ENCODE measurements at regions not wholly inside any gene's neighbourhood (a gene's known extent, or its start where the extent isn't known, plus 50 kb on each side); places are given as distances from the start of the nearest gene placed in this dataset.

- DNase-seq (ENCODE audit: low read depth), result no peak
Measured at GRCh38 chr3:148433665-148434064, 264.0 kb upstream of the AGTR1 start.

GRCh38 chr3:148435534-148435933 is 262.2 kb upstream of the AGTR1 start:
- no peak overlapping the region for H3K4me3 ChIP-seq (ENCODE audit: control insufficient read depth, low read depth, low read length)
- TF ChIP-seq, protein P1, sequence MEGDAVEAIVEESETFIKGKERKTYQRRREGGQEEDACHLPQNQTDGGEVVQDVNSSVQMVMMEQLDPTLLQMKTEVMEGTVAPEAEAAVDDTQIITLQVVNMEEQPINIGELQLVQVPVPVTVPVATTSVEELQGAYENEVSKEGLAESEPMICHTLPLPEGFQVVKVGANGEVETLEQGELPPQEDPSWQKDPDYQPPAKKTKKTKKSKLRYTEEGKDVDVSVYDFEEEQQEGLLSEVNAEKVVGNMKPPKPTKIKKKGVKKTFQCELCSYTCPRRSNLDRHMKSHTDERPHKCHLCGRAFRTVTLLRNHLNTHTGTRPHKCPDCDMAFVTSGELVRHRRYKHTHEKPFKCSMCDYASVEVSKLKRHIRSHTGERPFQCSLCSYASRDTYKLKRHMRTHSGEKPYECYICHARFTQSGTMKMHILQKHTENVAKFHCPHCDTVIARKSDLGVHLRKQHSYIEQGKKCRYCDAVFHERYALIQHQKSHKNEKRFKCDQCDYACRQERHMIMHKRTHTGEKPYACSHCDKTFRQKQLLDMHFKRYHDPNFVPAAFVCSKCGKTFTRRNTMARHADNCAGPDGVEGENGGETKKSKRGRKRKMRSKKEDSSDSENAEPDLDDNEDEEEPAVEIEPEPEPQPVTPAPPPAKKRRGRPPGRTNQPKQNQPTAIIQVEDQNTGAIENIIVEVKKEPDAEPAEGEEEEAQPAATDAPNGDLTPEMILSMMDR (IDR thresholded peaks at IDR 0.05; ENCODE audit: control insufficient read depth, insufficient read depth, low read depth, low read length, missing control alignments), result no peak
- DNase-seq (ENCODE audit: low read depth), result no peak

More at GRCh38 chr3:148433665-148434064, 264.0 kb upstream of the AGTR1 start:
- TF ChIP-seq, protein P1 (IDR thresholded peaks at IDR 0.05; ENCODE audit: control insufficient read depth, insufficient read depth, low read depth, low read length, missing control alignments), result no peak
- no peak overlapping the region for H3K4me3 ChIP-seq (ENCODE audit: control insufficient read depth, low read depth, low read length)

DNA sequence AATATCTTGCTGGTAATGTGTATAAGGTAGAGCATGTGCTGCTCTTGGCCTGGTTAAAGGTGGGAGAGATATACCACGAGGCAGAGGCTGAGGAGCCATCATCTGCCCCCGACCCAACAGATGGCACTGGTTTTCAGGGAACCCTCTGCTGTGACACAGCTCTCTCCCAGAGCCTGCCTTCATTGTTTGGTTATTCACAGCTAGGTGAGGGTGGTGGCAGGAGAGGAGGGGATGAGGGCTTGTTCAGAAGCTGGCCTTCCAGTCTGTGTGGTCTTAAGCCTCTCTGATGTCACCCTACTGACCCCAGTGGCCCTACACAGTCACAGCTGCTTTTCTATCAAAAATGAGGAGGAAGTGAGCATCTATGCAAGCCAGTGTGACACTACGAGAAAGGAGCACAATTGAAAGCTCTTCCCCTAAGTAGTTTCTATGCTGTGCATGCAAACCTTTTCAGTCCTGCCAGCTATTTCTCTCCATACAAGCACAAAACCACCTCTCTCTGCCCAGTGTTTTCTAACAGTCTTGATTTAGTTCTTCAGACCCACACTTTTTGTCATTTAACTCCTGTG is 258.4 kb upstream of the AGTR1 start:
- H3K4me3 ChIP-seq (ENCODE audit: control insufficient read depth, low read depth, low read length), result no peak overlapping the region
- no peak for DNase-seq (ENCODE audit: low read depth)
- TF ChIP-seq, protein P1 (IDR thresholded peaks at IDR 0.05; ENCODE audit: control insufficient read depth, insufficient read depth, low read depth, low read length, missing control alignments), result no peak

- TF ChIP-seq, protein P1 (IDR thresholded peaks at IDR 0.05; ENCODE audit: control insufficient read depth, insufficient read depth, low read depth, low read length, missing control alignments), result no peak
- H3K4me3 ChIP-seq (ENCODE audit: control insufficient read depth, low read depth, low read length), result no peak overlapping the region
- DNase-seq (ENCODE audit: low read depth), result no peak
Measured at GRCh38 chr3:148441191-148441590, 256.5 kb upstream of the AGTR1 start.

DNA sequence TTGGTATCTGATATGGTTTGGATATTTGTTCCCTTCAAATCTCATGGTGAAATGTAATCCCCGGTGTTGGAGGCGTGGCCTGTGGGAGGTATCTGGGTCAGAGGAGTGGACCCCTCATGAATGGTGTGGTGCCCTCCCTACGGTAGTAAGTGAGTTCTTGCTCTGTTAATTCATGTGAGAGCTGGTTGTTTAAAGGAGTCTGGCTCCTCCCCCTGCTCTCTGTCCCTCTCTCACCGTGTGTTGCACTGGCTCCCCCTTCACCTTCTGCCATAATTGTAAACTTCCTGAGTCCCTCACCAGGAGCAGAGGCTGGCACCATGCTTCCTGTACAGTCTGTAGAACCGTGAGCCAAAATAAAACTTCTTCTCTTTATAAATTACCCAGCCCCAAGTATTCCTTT is 246.9 kb upstream of the AGTR1 start:
- H3K4me3 ChIP-seq (ENCODE audit: control insufficient read depth, low read depth, low read length), result no peak overlapping the region
- TF ChIP-seq, protein P1 (IDR thresholded peaks at IDR 0.05; ENCODE audit: control insufficient read depth, insufficient read depth, low read depth, low read length, missing control alignments), result no peak
- no peak for DNase-seq (ENCODE audit: low read depth)

GRCh38 chr3:148451969-148452368 is 245.7 kb upstream of the AGTR1 start:
- H3K4me3 ChIP-seq (ENCODE audit: control insufficient read depth, low read depth, low read length), result no peak overlapping the region
- TF ChIP-seq, protein P1 (IDR thresholded peaks at IDR 0.05; ENCODE audit: control insufficient read depth, insufficient read depth, low read depth, low read length, missing control alignments), result no peak
- DNase-seq (ENCODE audit: low read depth), result no peak
